ENCODE measurements at regions not wholly inside any gene's neighbourhood (a gene's known extent, or its start where the extent isn't known, plus 50 kb on each side); places are given as distances from the start of the nearest gene placed in this dataset.

DNA sequence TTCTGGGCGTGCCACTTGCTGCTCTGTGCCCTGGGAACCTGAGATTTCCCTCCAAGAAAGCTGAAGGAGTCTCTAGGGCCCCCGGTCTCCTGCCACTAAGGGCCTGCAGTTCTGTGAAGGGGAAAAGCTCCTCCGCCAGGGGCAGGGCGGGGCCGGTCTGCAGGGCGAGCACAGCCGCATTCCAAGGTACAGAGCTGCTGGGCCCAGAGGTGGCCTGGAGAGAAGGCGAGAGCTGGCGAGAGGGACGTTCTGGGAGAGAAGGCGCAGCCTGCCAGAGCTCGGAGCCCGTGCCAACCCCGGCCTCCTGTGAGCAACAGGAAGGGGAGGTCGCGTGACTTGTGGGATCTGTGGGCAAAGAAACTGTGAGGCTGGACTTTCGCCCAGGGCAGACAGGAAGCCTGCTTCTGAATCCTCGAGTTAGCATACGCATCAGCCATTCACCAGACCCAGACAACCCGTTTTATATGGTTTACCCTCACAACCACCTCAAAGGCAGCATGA is 500.4 kb downstream of the SHQ1 start:
- no peaks in the 10 kb centered on the region for H3K36me3 ChIP-seq (ENCODE audit: control insufficient read depth, insufficient read depth, low read length)
- H3K4me3 ChIP-seq (ENCODE audit: low read depth, low read length): no peak overlapping the region
- DNase-seq (ENCODE audit: low read depth): no peak
- TF ChIP-seq, protein P1, sequence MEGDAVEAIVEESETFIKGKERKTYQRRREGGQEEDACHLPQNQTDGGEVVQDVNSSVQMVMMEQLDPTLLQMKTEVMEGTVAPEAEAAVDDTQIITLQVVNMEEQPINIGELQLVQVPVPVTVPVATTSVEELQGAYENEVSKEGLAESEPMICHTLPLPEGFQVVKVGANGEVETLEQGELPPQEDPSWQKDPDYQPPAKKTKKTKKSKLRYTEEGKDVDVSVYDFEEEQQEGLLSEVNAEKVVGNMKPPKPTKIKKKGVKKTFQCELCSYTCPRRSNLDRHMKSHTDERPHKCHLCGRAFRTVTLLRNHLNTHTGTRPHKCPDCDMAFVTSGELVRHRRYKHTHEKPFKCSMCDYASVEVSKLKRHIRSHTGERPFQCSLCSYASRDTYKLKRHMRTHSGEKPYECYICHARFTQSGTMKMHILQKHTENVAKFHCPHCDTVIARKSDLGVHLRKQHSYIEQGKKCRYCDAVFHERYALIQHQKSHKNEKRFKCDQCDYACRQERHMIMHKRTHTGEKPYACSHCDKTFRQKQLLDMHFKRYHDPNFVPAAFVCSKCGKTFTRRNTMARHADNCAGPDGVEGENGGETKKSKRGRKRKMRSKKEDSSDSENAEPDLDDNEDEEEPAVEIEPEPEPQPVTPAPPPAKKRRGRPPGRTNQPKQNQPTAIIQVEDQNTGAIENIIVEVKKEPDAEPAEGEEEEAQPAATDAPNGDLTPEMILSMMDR (IDR thresholded peaks at IDR 0.05; ENCODE audit: insufficient read depth, low read length, poor library complexity, severe bottlenecking): no peak
- H3K27me3 ChIP-seq (ENCODE audit: control insufficient read depth, insufficient read depth, low read length): no peaks in the 10 kb centered on the region

DNA sequence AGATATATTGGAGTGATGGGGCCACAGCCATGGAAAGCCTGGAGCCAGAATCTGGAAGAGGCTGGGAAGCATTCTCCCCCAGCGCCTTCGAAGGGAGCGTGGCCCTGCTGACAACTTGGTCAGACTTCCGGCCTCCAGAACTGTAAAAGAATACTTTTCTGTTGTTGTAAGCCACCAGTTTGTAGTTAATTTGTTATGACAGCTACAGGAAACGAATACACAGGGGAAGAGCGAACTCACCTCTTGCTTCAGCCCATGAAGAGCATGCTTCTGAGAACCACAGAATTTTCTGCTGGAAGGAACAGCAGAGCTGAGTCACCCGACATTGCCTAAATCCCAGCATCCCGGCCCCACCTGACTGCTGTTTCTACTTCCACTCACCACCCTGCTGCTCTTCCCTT is 501.7 kb downstream of the SHQ1 start:
- TF ChIP-seq, protein P1 (IDR thresholded peaks at IDR 0.05; ENCODE audit: insufficient read depth, low read length, poor library complexity, severe bottlenecking): no peak
- DNase-seq (ENCODE audit: low read depth): peak; percentile 80
- Histone ChIP-seq H3K4me3 (ENCODE audit: low read depth, low read length) (no peak overlapping the region), H3K27me3 (ENCODE audit: control insufficient read depth, insufficient read depth, low read length) (no peaks in the 10 kb centered on the region), H3K36me3 (ENCODE audit: control insufficient read depth, insufficient read depth, low read length) (no peaks in the 10 kb centered on the region)

DNA sequence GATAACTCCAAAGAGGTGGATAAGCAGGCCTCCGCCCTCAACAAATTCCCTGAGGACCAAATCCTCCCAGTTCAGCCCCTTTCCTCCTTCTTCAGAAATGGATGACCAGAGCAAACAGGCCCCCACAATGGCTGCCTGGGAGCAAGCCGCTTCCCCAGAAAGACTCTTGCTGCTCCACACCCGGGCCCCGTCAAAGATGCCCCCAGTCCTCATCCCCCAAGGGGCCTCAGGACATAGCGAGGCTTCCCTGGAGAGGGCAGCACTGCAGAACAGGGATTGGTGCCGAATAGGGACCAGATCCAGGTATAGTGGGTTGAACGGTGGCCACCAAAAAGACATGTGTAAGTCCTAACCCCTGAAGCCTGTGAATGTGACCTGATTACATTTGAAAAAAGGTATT is 502.3 kb downstream of the SHQ1 start:
- TF ChIP-seq, protein P1 (IDR thresholded peaks at IDR 0.05; ENCODE audit: insufficient read depth, low read length, poor library complexity, severe bottlenecking): no peak
- no peak overlapping the region for H3K4me3 ChIP-seq (ENCODE audit: low read depth, low read length)
- no peaks in the 10 kb centered on the region for H3K27me3 ChIP-seq (ENCODE audit: control insufficient read depth, insufficient read depth, low read length)
- DNase-seq (ENCODE audit: low read depth): no peak
- H3K36me3 ChIP-seq (ENCODE audit: control insufficient read depth, insufficient read depth, low read length): no peaks in the 10 kb centered on the region

DNA sequence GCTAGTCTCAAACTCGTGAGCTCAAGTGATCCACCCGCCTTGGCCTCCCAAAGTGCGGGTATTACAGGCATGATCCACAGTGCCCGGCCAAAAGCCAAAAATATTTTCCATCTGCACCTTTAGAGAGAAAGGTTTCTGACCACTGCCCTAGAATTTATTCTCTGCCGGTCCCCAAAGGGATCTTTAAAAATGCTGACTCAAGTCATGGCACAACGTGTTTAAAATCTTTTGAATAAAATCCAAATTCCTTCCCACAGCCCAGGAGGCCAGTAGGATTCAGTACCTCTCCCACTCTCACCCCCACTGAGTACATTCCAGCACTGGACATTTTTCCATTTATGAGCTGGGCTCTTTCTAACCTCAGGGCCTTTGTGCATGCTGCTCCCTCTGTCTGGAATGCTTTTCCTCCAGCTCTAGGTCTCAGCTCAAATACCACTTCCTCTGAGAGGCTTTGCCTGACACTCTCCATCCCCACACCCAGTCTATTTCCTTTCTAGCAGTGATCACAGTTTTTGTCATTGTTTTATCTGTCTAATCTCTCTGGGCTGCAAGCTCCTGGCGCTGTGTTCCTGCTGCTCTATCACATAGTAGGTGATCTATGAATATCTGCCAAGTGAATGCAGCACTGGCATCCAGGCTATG is 502.9 kb downstream of the SHQ1 start:
- DNase-seq (ENCODE audit: low read depth): no peak
- no peaks in the 10 kb centered on the region for H3K36me3 ChIP-seq (ENCODE audit: control insufficient read depth, insufficient read depth, low read length)
- H3K27me3 ChIP-seq (ENCODE audit: control insufficient read depth, insufficient read depth, low read length): no peaks in the 10 kb centered on the region
- TF ChIP-seq, protein P1 (IDR thresholded peaks at IDR 0.05; ENCODE audit: insufficient read depth, low read length, poor library complexity, severe bottlenecking): no peak
- no peak overlapping the region for H3K4me3 ChIP-seq (ENCODE audit: low read depth, low read length)

DNA sequence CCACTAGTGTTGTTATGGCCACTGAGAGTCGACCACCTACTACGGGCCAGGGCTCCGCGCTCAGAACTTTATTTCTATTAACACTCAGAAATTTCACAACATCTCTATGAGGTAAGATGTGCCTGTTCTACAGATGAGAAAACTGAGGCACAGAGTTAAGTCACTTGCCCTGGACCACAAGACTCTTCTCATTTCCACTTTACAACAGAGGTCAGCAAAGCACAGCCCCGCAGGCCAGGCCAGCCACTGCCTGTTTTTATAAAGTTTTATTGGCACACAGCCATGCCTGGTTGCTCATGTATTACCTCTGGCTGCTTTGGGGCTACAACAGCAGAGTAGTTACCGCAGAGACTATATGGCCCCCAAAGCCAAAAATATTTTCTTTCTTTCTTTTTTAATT is 503.6 kb downstream of the SHQ1 start:
- TF ChIP-seq, protein P1 (IDR thresholded peaks at IDR 0.05; ENCODE audit: insufficient read depth, low read length, poor library complexity, severe bottlenecking): no peak
- H3K36me3 ChIP-seq (ENCODE audit: control insufficient read depth, insufficient read depth, low read length): no peaks in the 10 kb centered on the region
- no peak for DNase-seq (ENCODE audit: low read depth)
- H3K4me3 ChIP-seq (ENCODE audit: low read depth, low read length): no peak overlapping the region
- H3K27me3 ChIP-seq (ENCODE audit: control insufficient read depth, insufficient read depth, low read length): no peaks in the 10 kb centered on the region

DNA sequence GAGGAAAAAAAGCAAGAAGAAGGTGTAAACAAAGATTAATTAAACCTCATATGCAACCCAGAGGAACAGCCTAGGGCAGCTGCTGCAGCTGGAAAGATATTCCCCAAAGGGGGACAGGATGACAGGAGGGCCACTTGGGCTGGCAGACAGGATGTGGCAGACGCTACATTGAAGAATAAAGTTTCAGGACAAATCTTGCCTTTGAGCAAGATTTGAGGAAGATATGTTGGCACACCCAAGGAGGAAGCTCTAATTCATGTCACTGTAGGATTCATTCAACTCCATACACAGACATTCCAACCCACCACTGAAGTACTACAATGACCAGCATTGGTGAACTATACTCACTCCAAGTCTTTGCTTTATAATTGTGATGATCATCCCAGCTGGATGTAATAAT is 504.0 kb downstream of the SHQ1 start:
- Histone ChIP-seq H3K4me3 (ENCODE audit: low read depth, low read length) (no peak overlapping the region), H3K36me3 (ENCODE audit: control insufficient read depth, insufficient read depth, low read length) (no peaks in the 10 kb centered on the region), H3K27me3 (ENCODE audit: control insufficient read depth, insufficient read depth, low read length) (no peaks in the 10 kb centered on the region)
- TF ChIP-seq, protein P1 (IDR thresholded peaks at IDR 0.05; ENCODE audit: insufficient read depth, low read length, poor library complexity, severe bottlenecking): no peak
- DNase-seq (ENCODE audit: low read depth): no peak

Data from kidney epithelial cell (primary cell).